ENCODE measurements at regions not wholly inside any gene's neighbourhood (a gene's known extent, or its start where the extent isn't known, plus 50 kb on each side); places are given as distances from the start of the nearest gene placed in this dataset.
A peak's percentile ranks its signal among the peaks of the same experiment; 100 is the strongest.

DNA sequence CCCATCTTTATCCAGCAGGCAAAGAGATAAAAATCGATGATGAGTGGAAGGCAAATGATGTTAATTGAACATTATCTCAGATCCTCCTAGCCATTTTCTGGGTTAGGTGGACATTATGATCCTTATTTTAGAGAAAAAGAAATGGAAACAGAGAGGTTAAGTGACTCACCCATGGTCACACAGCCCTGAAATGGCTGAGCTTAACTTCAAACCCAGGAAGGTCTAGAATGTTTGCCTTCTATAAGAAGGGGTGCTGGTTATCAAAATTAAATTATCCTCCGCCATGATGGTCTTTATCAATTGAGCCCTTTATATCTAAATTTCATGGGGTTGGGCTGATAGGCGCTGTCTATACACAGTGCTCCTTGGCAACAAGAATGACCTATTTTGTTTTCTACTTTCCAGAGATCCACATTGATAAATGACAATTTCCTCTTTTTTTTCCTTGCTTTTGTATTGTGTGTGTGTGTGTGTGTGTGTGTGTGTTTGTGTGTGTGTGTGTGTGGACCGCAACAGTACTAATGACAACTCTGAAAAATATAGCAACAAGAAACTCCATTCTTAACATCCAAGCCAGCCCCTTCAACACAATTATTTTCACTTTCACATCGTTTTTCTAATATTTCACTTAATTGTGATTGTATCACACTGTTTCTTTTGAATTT lies 571.9 kb downstream of the VRK1 start:
- ATAC-seq = no peak
- Mint-ChIP-seq H3K4me1 (peaks cover 8% of the 10 kb centered on the region), H3K27ac (no peak overlapping the region)

DNA sequence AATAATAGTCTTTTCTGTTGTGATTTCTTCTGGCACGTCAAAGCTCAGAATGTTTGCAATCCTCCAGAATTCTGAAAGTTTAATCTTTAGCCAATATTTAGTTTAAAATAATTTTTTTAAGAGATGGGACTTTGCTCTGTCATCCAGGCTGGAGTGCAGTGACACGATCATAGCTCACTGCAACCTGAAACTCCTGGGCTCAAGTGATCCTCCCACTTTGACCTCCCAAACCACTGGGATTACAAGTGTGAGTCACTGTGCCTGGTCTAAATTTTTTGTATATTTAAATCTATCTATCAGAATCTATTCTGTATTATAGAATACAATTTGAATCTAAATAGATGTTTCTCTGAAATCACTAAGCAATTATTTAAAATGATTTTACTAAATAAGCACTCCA lies 572.7 kb downstream of the VRK1 start:
- ATAC-seq (no peak), DNase-seq (ENCODE audit: low spot score in 2 of 2) (no peak)
- no peaks in the 10 kb centered on the region for H3K36me3 Mint-ChIP-seq
- no peak overlapping the region for H3K4me3 Mint-ChIP-seq
- H3K27ac Mint-ChIP-seq = no peak overlapping the region
- H3K9me3 Mint-ChIP-seq = no peaks in the 10 kb centered on the region
- H3K4me1 Mint-ChIP-seq = peaks cover 17% of the 10 kb centered on the region

More for the DNA sequence above, 571.9 kb downstream of the VRK1 start:
- no peak overlapping the region for H3K4me3 Mint-ChIP-seq
- DNase-seq (ENCODE audit: low spot score in 2 of 2) = no peak
- H3K9me3 Mint-ChIP-seq = no peaks in the 10 kb centered on the region
- H3K36me3 Mint-ChIP-seq = no peaks in the 10 kb centered on the region

DNA sequence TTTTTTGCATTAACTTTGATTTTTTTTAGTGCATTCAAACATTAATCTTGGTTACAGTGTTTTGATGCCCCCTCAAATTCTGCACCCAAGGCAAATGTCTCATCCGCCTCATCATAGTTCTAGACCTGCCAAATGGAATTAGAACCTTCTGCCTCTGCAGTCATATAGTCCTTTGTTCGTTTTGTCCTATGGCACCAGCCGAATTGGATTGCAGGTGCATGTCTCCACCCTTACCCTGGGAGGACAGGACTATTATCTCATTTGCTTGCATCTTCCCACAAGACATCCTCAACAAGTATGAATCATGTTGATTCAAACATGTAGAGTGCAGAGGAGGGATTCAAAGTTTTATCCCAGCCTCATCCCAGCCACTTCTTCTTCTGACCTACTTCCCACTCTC lies 579.1 kb downstream of the VRK1 start:
- H3K9me3 Mint-ChIP-seq = no peaks in the 10 kb centered on the region
- peaks cover 62% of the 10 kb centered on the region for H3K4me1 Mint-ChIP-seq
- ATAC-seq (no peak), DNase-seq (ENCODE audit: low spot score in 2 of 2) (no peak)
- H3K36me3 Mint-ChIP-seq = no peaks in the 10 kb centered on the region
- no peak overlapping the region for H3K27ac Mint-ChIP-seq
- no peak overlapping the region for H3K4me3 Mint-ChIP-seq

DNA sequence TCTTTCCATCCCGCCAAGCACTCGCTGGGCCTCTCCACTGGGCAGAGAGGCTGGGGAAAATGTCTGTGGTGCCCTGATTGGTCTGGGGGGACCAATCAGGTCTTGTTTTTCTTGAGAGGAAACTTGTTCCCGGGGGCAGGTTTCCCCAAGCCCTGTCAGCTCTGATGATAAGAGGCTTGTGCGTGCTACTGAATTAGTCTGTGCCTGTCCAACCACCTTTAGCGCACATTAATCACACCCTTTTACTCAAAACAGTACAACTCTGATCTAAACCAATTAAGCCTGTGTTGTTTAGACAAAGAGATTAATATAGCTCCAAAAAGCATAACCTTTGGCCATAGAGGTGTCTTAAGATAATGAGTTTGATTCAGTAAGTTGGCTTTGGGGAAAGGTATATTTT lies 580.4 kb downstream of the VRK1 start:
- ATAC-seq (no peak), DNase-seq (ENCODE audit: low spot score in 2 of 2) (no peak)
- peaks cover 72% of the 10 kb centered on the region for H3K4me1 Mint-ChIP-seq
- H3K9me3 Mint-ChIP-seq = no peaks in the 10 kb centered on the region
- H3K27ac Mint-ChIP-seq = peak overlapping the region; percentile 93
- H3K36me3 Mint-ChIP-seq = no peaks in the 10 kb centered on the region
- H3K4me3 Mint-ChIP-seq = no peak overlapping the region

DNA sequence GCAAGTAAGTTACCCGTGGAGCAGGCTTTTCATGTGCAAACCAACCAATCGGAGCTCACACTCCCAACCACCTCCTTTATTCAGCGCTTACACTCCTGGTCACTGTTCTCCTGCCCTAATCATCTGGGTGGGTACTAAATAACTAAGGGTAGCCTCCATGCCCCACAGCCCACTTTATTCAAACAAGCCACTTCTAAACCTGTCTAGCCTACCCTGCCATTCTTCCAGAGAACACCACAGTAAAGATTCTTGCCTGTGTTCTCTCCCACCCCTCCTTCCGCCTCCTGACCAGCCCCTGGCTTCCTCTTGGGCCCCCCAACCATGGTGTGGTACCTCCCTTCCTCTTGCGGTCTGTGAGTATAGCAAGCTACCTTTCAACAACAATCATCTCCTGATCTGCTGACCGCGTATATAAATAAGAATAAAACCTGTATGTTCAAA lies 581.9 kb downstream of the VRK1 start:
- no peaks in the 10 kb centered on the region for H3K9me3 Mint-ChIP-seq
- ATAC-seq (peak; percentile 19), DNase-seq (ENCODE audit: low spot score in 2 of 2) (peak in 1 of 2 donors; percentile 66)
- no peaks in the 10 kb centered on the region for H3K36me3 Mint-ChIP-seq
- peak overlapping the region; percentile 93 for H3K27ac Mint-ChIP-seq
- peak overlapping the region; percentile 58 for H3K4me3 Mint-ChIP-seq
- H3K4me1 Mint-ChIP-seq = peaks cover 64% of the 10 kb centered on the region

DNA sequence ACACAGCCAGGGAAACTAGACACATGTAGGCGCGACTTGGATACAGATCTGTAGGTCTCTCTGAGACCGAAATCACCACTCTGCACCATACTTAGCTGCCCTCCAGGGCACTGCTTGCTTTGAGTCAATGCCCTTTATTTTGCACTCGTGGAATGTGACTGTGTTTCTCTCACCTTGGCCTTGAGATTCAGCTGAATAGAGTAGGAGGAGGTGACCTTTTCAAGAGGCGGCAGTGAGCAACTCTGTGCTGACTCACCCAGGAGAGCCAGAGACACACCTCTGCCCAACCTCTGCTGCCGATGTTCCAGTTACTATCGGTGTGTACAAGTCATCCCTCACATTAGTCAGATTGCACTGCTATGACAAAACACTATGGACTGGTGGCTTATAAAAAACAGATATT lies 583.4 kb downstream of the VRK1 start:
- ATAC-seq = peak; percentile 99
- Mint-ChIP-seq H3K4me1 (peaks cover 54% of the 10 kb centered on the region), H3K36me3 (no peaks in the 10 kb centered on the region), H3K9me3 (no peaks in the 10 kb centered on the region), H3K4me3 (peak overlapping the region; percentile 30), H3K27ac (peak overlapping the region; percentile 40)
- DNase-seq (ENCODE audit: low spot score in 2 of 2) = peak; percentile 33 to 76

DNA sequence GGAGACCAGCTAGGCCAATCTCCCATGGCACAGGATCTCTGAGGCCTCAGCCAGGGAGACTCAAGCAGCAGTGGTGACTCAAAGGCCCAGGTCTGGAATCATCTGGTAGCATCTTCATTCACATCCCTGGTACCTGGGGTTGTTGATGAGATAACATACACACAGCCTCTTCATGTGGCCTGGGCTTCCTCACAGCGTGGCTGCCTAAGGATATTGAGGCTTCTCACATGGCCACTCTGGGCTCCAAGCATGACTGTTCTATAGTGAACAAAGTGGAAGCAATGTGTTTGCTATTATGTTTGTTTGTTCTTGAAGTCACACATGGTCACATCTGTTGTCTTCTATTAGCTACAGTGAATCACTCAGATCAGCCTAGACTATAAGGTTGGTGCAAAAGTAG lies 584.1 kb downstream of the VRK1 start:
- ATAC-seq = no peak
- no peaks in the 10 kb centered on the region for H3K36me3 Mint-ChIP-seq
- no peak overlapping the region for H3K4me3 Mint-ChIP-seq
- no peak for DNase-seq (ENCODE audit: low spot score in 2 of 2)
- no peaks in the 10 kb centered on the region for H3K9me3 Mint-ChIP-seq
- H3K27ac Mint-ChIP-seq = peak overlapping the region; percentile 40
- H3K4me1 Mint-ChIP-seq = peaks cover 58% of the 10 kb centered on the region

DNA sequence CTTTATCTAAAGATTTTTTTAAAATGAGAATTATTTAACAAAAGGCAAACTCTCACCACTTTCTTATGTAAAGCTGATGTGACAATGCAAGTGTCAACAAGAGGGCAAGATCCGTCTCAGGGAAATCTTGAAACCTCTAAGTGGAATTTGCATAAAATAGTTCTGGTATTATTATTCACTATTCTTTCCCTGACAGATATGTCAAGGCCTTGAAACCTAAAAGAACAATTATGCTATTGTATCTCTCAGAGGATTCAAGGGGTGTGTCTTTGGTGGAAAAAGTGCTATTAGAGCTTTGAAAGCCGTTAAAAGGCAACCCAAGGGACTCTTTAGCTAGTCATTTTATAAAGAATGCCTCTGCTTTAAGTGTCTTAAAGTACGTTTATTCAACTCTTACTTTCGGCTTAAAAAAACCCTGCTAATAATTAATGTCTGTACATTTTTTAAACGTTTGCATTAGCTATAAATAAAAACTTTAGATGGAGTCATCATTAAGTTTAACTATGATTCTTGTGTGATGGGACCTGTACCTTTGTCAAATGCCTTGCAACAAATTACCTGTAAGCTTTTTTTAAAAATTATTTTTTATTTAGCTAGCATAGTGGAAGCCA lies 585.5 kb downstream of the VRK1 start:
- DNase-seq (ENCODE audit: low spot score in 2 of 2) (no peak), ATAC-seq (no peak)
- no peaks in the 10 kb centered on the region for H3K9me3 Mint-ChIP-seq
- no peaks in the 10 kb centered on the region for H3K36me3 Mint-ChIP-seq
- H3K27ac Mint-ChIP-seq = no peak overlapping the region
- peaks cover 59% of the 10 kb centered on the region for H3K4me1 Mint-ChIP-seq
- no peak overlapping the region for H3K4me3 Mint-ChIP-seq

DNA sequence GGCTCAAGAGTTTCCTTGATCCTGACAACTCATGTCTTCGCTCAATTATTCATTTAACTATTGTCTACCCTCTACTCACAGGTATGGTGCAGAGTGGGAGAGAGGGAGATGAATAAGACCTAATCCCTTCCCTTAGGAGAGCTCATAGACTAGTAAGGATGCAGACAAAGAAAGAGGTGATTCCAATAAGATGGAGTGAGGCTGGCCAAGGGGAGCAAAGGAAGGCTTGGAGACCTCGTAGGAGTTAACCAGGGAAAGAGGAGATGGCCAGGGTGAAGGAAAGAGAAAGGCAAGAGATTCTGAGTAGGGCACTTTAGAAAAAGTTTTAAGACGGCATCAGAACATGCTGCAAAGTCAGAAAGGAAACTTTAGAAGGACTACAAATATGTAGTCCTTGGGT lies 588.5 kb downstream of the VRK1 start:
- Mint-ChIP-seq H3K36me3 (no peaks in the 10 kb centered on the region), H3K4me3 (no peak overlapping the region), H3K4me1 (peaks cover 30% of the 10 kb centered on the region), H3K9me3 (no peaks in the 10 kb centered on the region), H3K27ac (no peak overlapping the region)
- DNase-seq (ENCODE audit: low spot score in 2 of 2) (no peak), ATAC-seq (no peak)

DNA sequence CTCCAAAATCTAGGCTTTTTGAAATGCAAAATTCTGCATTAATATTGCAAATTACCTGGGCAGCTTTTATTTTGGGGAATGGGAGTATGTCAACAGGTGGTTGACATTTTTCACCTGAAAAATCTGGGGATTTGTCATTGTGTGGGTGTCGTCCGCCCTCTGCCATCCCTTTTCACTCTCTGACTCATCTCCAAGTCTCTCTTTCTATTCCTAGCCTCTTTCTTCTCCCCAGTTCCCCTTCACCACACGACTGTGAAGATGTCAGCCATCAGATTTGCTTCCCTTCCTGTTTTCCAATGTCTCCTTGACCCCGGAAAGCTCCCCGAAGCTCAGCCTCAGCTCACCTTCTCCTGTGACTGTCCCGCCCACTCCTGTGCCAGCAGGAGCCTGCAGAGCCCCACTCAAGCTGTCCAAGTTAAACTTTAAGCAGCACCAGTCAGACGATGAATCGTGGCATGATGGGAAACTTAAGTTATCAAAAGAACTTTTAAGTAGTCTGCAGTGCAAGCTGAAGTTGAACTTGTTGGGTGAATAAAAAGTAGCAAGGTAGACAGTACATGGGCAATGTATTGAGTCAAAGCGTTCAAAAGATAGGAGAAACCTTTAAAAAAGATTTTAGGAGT lies 590.2 kb downstream of the VRK1 start:
- Mint-ChIP-seq H3K27ac (no peak overlapping the region), H3K36me3 (no peaks in the 10 kb centered on the region), H3K9me3 (no peaks in the 10 kb centered on the region), H3K4me1 (peaks cover 16% of the 10 kb centered on the region), H3K4me3 (no peak overlapping the region)
- no peak for ATAC-seq
- DNase-seq (ENCODE audit: low spot score in 2 of 2) = no peak

DNA sequence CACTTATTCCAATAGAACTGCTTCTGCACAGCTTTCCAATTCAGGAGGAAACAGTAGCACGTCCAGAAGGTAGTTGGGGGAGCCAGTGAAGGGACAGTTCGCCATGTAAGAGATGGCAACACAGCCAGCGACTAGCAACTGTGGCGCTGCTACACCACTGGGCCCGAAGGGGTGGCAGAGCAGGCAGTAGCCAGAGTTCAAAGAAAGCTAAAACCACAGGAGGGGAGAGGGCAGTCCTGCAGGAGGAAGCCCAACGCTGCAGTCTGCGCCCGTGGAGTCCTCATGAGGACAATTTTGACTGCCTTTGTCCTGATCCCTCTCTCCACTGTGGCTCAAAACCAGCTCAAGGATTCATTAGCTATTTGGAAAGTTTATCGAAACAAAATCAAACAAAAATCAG lies 591.2 kb downstream of the VRK1 start:
- no peaks in the 10 kb centered on the region for H3K36me3 Mint-ChIP-seq
- ATAC-seq (no peak), DNase-seq (ENCODE audit: low spot score in 2 of 2) (no peak)
- H3K9me3 Mint-ChIP-seq = no peaks in the 10 kb centered on the region
- H3K4me1 Mint-ChIP-seq = peaks cover 18% of the 10 kb centered on the region
- H3K27ac Mint-ChIP-seq = no peak overlapping the region
- H3K4me3 Mint-ChIP-seq = no peak overlapping the region

DNA sequence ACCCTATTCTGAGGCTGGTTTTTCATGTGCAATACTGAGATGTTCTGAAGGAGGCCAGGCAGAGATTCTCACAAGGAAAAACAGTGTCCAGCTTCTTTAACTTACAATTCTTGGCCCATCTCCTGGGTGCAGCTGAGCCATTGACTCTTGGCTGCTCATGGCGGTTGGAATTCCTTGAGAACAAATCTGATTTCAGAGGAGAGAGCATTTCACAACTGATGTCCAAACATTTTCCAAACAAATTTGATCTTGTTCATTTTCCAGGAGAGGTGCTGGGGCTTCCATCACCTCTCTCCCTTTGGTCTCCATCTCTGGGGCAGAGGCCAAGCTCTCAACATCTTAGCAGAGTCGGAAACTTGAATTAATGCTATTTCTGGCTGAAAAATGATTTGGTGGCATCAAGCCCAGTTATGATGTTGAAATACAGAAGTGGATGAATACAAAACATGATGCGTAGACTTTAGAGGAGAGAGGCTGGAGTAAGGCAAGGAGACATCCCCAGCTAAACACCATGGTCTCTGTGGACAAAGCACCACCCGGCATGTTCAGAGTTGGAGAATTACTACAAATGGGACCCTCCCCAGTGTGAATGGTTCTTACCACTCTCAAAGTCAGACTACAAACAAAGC lies 593.0 kb downstream of the VRK1 start:
- Mint-ChIP-seq H3K36me3 (no peaks in the 10 kb centered on the region), H3K4me1 (peaks cover 22% of the 10 kb centered on the region), H3K4me3 (no peak overlapping the region), H3K9me3 (no peaks in the 10 kb centered on the region), H3K27ac (no peak overlapping the region)
- DNase-seq (ENCODE audit: low spot score in 2 of 2) (no peak), ATAC-seq (no peak)

DNA sequence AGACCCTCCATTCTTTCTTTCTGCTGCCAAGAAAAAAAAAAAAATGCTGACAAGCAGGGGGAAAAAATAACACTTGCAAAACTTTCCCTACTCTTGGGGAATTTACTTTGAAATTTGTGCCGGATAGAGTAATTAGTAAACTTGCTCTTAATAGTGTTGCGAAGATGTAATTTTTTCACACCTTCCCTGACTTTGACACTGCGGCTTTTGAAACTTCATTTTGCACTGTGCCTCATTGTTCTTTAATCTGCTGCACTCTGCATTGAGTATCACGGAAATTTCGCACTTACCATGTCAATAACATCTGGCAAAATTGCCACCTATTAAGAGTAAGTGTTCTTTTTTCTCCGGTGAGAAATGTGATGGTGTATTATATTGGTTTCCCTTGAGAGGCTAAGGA lies 596.1 kb downstream of the VRK1 start:
- H3K4me1 Mint-ChIP-seq = peaks cover 22% of the 10 kb centered on the region
- H3K9me3 Mint-ChIP-seq = no peaks in the 10 kb centered on the region
- H3K4me3 Mint-ChIP-seq = no peak overlapping the region
- H3K27ac Mint-ChIP-seq = no peak overlapping the region
- peak; percentile 34 for ATAC-seq
- no peak for DNase-seq (ENCODE audit: low spot score in 2 of 2)
- H3K36me3 Mint-ChIP-seq = no peaks in the 10 kb centered on the region

DNA sequence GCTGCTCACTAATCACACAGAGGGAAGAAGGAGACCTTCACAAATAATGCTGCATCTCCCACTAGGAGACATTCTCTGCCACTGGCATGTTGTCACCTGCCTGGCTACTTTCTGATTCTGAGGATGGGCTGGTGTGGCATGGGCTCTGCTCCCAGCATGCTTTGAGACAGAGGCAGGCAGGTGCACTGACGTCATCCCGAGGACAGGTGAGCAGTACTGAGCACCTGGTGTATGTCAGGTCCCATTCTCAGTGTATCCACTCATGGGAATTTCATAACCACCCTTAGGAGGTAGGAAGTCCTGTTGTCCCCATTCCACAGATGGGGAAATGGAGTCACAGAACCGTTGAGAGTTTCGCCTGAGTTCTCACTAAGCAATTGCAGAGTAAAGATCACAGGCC lies 597.9 kb downstream of the VRK1 start:
- peak overlapping the region; percentile 48 for H3K27ac Mint-ChIP-seq
- H3K36me3 Mint-ChIP-seq = no peaks in the 10 kb centered on the region
- ATAC-seq (no peak), DNase-seq (ENCODE audit: low spot score in 2 of 2) (no peak)
- peaks cover 34% of the 10 kb centered on the region for H3K4me1 Mint-ChIP-seq
- H3K4me3 Mint-ChIP-seq = no peak overlapping the region
- H3K9me3 Mint-ChIP-seq = peaks cover 3% of the 10 kb centered on the region

DNA sequence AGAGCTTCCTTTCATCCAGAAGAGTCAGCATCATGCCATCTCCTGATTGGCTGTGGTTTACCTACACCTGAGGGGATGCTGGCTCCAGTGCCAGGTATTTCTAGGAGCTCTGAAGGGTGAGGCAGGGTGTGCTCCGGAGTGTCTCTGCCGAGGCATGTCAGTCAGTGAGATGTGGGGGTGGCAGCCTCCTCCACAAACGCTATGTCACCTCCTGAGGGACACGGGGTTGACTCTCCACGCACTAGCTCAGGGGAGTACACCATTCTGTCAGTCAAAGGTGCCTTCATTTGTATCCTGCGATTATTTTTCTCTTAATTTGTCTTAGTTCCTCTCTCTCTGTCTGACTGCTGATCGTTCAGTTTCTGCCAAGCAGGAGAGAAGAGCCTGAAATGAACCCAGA lies 604.5 kb downstream of the VRK1 start:
- no peak overlapping the region for H3K27ac Mint-ChIP-seq
- H3K4me3 Mint-ChIP-seq = no peak overlapping the region
- ATAC-seq (no peak), DNase-seq (ENCODE audit: low spot score in 2 of 2) (no peak)
- no peaks in the 10 kb centered on the region for H3K36me3 Mint-ChIP-seq
- H3K9me3 Mint-ChIP-seq = peaks cover 3% of the 10 kb centered on the region
- H3K4me1 Mint-ChIP-seq = peaks cover 20% of the 10 kb centered on the region

DNA sequence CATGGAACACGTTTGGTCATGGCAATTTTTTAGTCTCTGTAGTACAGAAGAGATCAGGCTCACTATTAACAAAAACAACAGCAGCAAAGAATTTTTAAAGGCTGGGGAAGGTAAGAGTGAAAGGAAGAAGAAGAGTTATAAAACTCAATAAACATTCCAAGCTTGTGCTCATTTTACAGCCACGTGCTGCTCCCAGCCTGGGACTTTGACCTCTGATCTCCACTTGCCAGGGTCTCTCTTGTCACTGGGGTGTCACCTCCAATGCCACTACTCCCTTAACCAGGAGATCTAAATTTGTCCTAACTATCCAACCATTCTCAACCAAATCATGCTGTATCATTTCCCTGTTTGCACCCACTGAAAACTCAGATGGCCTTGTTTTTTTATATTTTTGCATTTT lies 605.1 kb downstream of the VRK1 start:
- H3K4me1 Mint-ChIP-seq = peaks cover 20% of the 10 kb centered on the region
- no peak overlapping the region for H3K27ac Mint-ChIP-seq
- DNase-seq (ENCODE audit: low spot score in 2 of 2) = no peak
- H3K9me3 Mint-ChIP-seq = peaks cover 3% of the 10 kb centered on the region
- no peak for ATAC-seq
- no peaks in the 10 kb centered on the region for H3K36me3 Mint-ChIP-seq
- H3K4me3 Mint-ChIP-seq = no peak overlapping the region

Measured in stimulated activated effector memory CD8-positive, alpha-beta T cell treated with anti-CD3 and anti-CD28 coated beads, Interleukin-12 subunit alpha, Interleukin-12 subunit beta, amount 100 ng/mL, for 72 hours (primary cell).